SK-N-SH treated with all-trans-retinoic acid at 6 μM for 48 hours (cell line): ENCODE measurements at regions not wholly inside any gene's neighbourhood (a gene's known extent, or its start where the extent isn't known, plus 50 kb on each side); places are given as distances from the start of the nearest gene placed in this dataset.

Source experiments
- CREB5 ChIP-seq: fragments of 250-450 bp; sonication (Bioruptor Pico); IDR thresholded peaks from 2 replicates; pipeline ENCODE4 v1.5.1; 2020; ENCODE audit warnings: low read depth, mild to moderate bottlenecking, moderate library complexity
- OSR1 ChIP-seq: fragments of 250-450 bp; sonication (Bioruptor Pico); IDR thresholded peaks from 2 replicates; pipeline ENCODE4 v1.8.0; 2022; ENCODE audit warnings: moderate library complexity, mild to moderate bottlenecking, inconsistent platforms
- PPARA ChIP-seq: fragments of 250-450 bp; sonication (Bioruptor Pico); IDR thresholded peaks from 2 replicates; pipeline ENCODE4 v1.5.0; 2020; ENCODE audit warnings: mild to moderate bottlenecking, borderline replicate concordance
- SNAI2 ChIP-seq: fragments of 250-450 bp; sonication (Bioruptor Pico); IDR thresholded peaks from 2 replicates; pipeline ENCODE4 v1.5.0; 2020; ENCODE audit warnings: mild to moderate bottlenecking, moderate library complexity
- ZFP3 ChIP-seq: fragments of 250-450 bp; sonication (Bioruptor Pico); IDR thresholded peaks from 2 replicates; pipeline ENCODE4 v1.5.0; 2020; ENCODE audit warnings: mild to moderate bottlenecking, moderate library complexity
- ZNF565 ChIP-seq: fragments of 450-650 bp; formaldehyde crosslinking; conservative IDR thresholded peaks from 2 replicates; pipeline ENCODE4 v1.5.0; 2020; ENCODE audit warnings: low read depth, mild to moderate bottlenecking, moderate library complexity
- ZNF70 ChIP-seq: fragments of 450-650 bp; formaldehyde crosslinking; IDR thresholded peaks from 2 replicates; pipeline ENCODE4 v1.5.0; 2020; ENCODE audit warnings: mild to moderate bottlenecking, moderate library complexity
- TF ChIP-seq, protein P1 (sequence below): fragments of 250-450 bp; sonication (Bioruptor Pico); IDR thresholded peaks from 2 replicates; pipeline ENCODE4 v1.8.0; 2020; ENCODE audit warnings: mild to moderate bottlenecking, moderate library complexity, borderline replicate concordance

GRCh38 chr7:106813705-106814305 is 51.3 kb upstream of the PIK3CG start:
- TF ChIP-seq SNAI2 (CRISPR knock-in tag) (no peak), PPARA (CRISPR knock-in tag) (no peak), CREB5 (CRISPR knock-in tag) (no peak), ZNF565 (CRISPR knock-in tag) (no peak), OSR1 (CRISPR knock-in tag) (no peak), ZFP3 (CRISPR knock-in tag) (no peak), ZNF70 (CRISPR knock-in tag) (no peak)
- TF ChIP-seq, protein P1, sequence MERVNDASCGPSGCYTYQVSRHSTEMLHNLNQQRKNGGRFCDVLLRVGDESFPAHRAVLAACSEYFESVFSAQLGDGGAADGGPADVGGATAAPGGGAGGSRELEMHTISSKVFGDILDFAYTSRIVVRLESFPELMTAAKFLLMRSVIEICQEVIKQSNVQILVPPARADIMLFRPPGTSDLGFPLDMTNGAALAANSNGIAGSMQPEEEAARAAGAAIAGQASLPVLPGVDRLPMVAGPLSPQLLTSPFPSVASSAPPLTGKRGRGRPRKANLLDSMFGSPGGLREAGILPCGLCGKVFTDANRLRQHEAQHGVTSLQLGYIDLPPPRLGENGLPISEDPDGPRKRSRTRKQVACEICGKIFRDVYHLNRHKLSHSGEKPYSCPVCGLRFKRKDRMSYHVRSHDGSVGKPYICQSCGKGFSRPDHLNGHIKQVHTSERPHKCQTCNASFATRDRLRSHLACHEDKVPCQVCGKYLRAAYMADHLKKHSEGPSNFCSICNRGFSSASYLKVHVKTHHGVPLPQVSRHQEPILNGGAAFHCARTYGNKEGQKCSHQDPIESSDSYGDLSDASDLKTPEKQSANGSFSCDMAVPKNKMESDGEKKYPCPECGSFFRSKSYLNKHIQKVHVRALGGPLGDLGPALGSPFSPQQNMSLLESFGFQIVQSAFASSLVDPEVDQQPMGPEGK, result no peak
